Endothelial cell of umbilical vein (primary cell): ENCODE measurements at regions not wholly inside any gene's neighbourhood (a gene's known extent, or its start where the extent isn't known, plus 50 kb on each side); places are given as distances from the start of the nearest gene placed in this dataset.

Source experiments
- BruUV-seq: library from RNA; stranded (reverse); fragments of 400-500 nt; replicated peaks from 2 replicates; lab custom pipeline; 2021; lab: Mats Ljungman, UMichigan
- CTCF ChIA-PET: fragments of 300-600, 350-600 bp; sonication (Branson Sonifier 250); formaldehyde crosslinking; loops from one replicate; lab custom pipeline; 2021; ENCODE audit warnings: antibody characterized with exemption, inconsistent platforms; lab: Charles Lee
- POLR2A ChIA-PET: fragments of 300-600, 350-600 bp; sonication (Branson Sonifier 250); formaldehyde crosslinking; loops from one replicate; lab custom pipeline; 2021; ENCODE audit warnings: antibody characterized with exemption, inconsistent platforms; lab: Charles Lee
- DNase-seq: peaks from one replicate; pipeline ENCODE4 v3.0.0-alpha.2; 2011; ENCODE audit warnings: low read depth, low spot score
- FAIRE-seq: peaks from 2 replicates; lab custom pipeline; 2011; peaks lifted over from hg19 to GRCh38; lab: Jason Lieb, UNC
- H2AFZ ChIP-seq: 2 replicates; pipeline ENCODE4 v1.6.0; 2012; ENCODE audit warnings: low read depth, low read length, control low read depth, inconsistent platforms
- H3K27ac ChIP-seq: 2 replicates; pipeline ENCODE4 v1.5.1; 2011; ENCODE audit warnings: low read depth, mild to moderate bottlenecking, control low read depth, low read length, moderate library complexity; ENCODE audit not compliant: insufficient read depth
- H3K27me3 ChIP-seq, 2 experiments: 2 replicates each; pipeline versions ENCODE4 v1.6.0 to v1.6.1; 2011; ENCODE audit warnings: low read length in 2 of 2, mixed read lengths in 1 of 2; ENCODE audit not compliant: control insufficient read depth in 2 of 2, insufficient read depth in 2 of 2
- H3K36me3 ChIP-seq, 2 experiments: 2 replicates in 1 of 2; 3 replicates in 1 of 2; pipeline ENCODE4 v1.5.1; 2011; ENCODE audit warnings: low read length in 2 of 2, mild to moderate bottlenecking in 1 of 2, moderate library complexity in 1 of 2; ENCODE audit not compliant: control insufficient read depth in 2 of 2, insufficient read depth in 2 of 2; ENCODE audit errors: extremely low read depth in 1 of 2
- H3K4me1 ChIP-seq: 3 replicates; pipeline ENCODE4 v1.5.1; 2011; ENCODE audit warnings: mild to moderate bottlenecking, low read length; ENCODE audit not compliant: control insufficient read depth, insufficient read depth; ENCODE audit errors: extremely low read depth
- H3K4me2 ChIP-seq: 2 replicates; pipeline ENCODE4 v1.6.1; 2011; ENCODE audit warnings: low read length, control low read depth, mixed read lengths; ENCODE audit not compliant: insufficient read depth
- H3K4me3 ChIP-seq, 3 experiments: fragments of 200-600 bp in 1 of 3; sonication (generic), shearing (Covaris generic) in 1 of 3; replicated peaks in 1 of 3; 2 replicates each; pipeline ENCODE4 v1.5.1; 2011 to 2016; ENCODE audit warnings: control low read depth in 3 of 3, low read length in 3 of 3, mild to moderate bottlenecking in 2 of 3, inconsistent platforms in 1 of 3, low read depth in 1 of 3, moderate library complexity in 1 of 3; ENCODE audit not compliant: insufficient read depth in 1 of 3
- H3K79me2 ChIP-seq: 2 replicates; pipeline ENCODE4 v1.6.0; 2012; ENCODE audit warnings: low read length, inconsistent platforms; ENCODE audit not compliant: control insufficient read depth, insufficient read depth
- H3K9ac ChIP-seq: replicated peaks from 2 replicates; pipeline ENCODE3; 2011; ENCODE audit warnings: low read length, control low read depth; ENCODE audit not compliant: insufficient read depth; ENCODE audit errors: extremely low read depth
- H3K9me1 ChIP-seq: replicated peaks from 3 replicates; pipeline ENCODE4 v1.6.0; 2011; ENCODE audit warnings: mild to moderate bottlenecking, low read length; ENCODE audit not compliant: control insufficient read depth, insufficient read depth; ENCODE audit errors: extremely low read depth
- H3K9me3 ChIP-seq: replicated peaks from 2 replicates; pipeline ENCODE4 v1.5.1; 2012; ENCODE audit warnings: low read length, inconsistent platforms; ENCODE audit not compliant: control insufficient read depth, insufficient read depth
- H4K20me1 ChIP-seq: replicated peaks from 2 replicates; pipeline ENCODE3; 2011; ENCODE audit warnings: mild to moderate bottlenecking, low read length; ENCODE audit not compliant: control insufficient read depth, insufficient read depth; ENCODE audit errors: extremely low read depth
- CTCF ChIP-seq, 2 donors: IDR thresholded peaks; 1 replicate in 1 of 2; 2 replicates in 1 of 2; pipeline ENCODE4 v1.5.1; 2011; ENCODE audit warnings: low read length in 2 of 2, mild to moderate bottlenecking in 2 of 2, moderate library complexity in 2 of 2, control low read depth in 1 of 2, inconsistent platforms in 1 of 2, low read depth in 1 of 2; ENCODE audit not compliant: insufficient read depth in 1 of 2; ENCODE audit errors: extremely low read depth in 1 of 2
- EZH2 ChIP-seq: IDR thresholded peaks from 2 replicates; pipeline ENCODE4 v1.6.1; 2012; ENCODE audit warnings: borderline replicate concordance, low read depth, mild to moderate bottlenecking, moderate library complexity, low read length, inconsistent platforms; ENCODE audit not compliant: severe bottlenecking
- FOS ChIP-seq: IDR thresholded peaks from 2 replicates; pipeline ENCODE4 v1.6.1; 2011; ENCODE audit warnings: mild to moderate bottlenecking, low read length, moderate library complexity, borderline replicate concordance; ENCODE audit not compliant: insufficient read depth
- GATA2 ChIP-seq: IDR thresholded peaks from 2 replicates; pipeline ENCODE4 v1.7.0; 2011; ENCODE audit warnings: low read depth, mild to moderate bottlenecking, moderate library complexity, mixed read lengths, low read length; ENCODE audit not compliant: insufficient read length, insufficient read depth
- JUN ChIP-seq: IDR thresholded peaks from 2 replicates; pipeline ENCODE4 v1.6.1; 2011; ENCODE audit warnings: borderline replicate concordance, low read depth; ENCODE audit not compliant: insufficient read length, insufficient read depth
- MAX ChIP-seq: IDR thresholded peaks from 2 replicates; pipeline ENCODE4 v1.6.1; 2011; ENCODE audit not compliant: insufficient read depth, insufficient read length
- MYC ChIP-seq: IDR thresholded peaks from one replicate; pipeline ENCODE4 v1.6.1; 2011; ENCODE audit warnings: mild to moderate bottlenecking, low read depth, low read length
- POLR2A ChIP-seq: IDR thresholded peaks from 2 replicates; pipeline ENCODE4 v1.6.1; 2012; ENCODE audit warnings: low read depth, mild to moderate bottlenecking, control low read depth, low read length
- POLR2AphosphoS5 ChIP-seq: IDR thresholded peaks from 2 replicates; pipeline ENCODE4 v1.6.1; 2012; ENCODE audit warnings: low read depth, mild to moderate bottlenecking, control low read depth, low read length, moderate library complexity; ENCODE audit not compliant: insufficient read depth
- dilution Hi-C: fragments of 300-500 bp; cut with MboI; formaldehyde crosslinking; loops from one replicate; pipeline ENCODE4 v1.15.0; 2019; ENCODE audit warnings: low sequenced_read_pairs; ENCODE audit not compliant: extremely low pct_ligation_motif_present
- intact Hi-C: fragments of 100-400 bp; cut with micrococcal nuclease; formaldehyde crosslinking; loops from one replicate; pipeline ENCODE4 v1.10.0; 2022

- Histone ChIP-seq H3K36me3 (no peaks in the 10 kb centered on the region), H3K9ac (no peak overlapping the region), H3K27ac (no peak overlapping the region), H3K27me3 (no peaks in the 10 kb centered on the region), H3K4me1 (no peaks in the 10 kb centered on the region), H2AFZ (no peak overlapping the region), H3K4me3 (no peak overlapping the region), H3K9me1 (no peaks in the 10 kb centered on the region), H3K79me2 (no peaks in the 10 kb centered on the region), H3K9me3 (no peaks in the 10 kb centered on the region), H4K20me1 (no peaks in the 10 kb centered on the region), H3K4me2 (no peak overlapping the region)
- intact Hi-C loops (no loop called here), dilution Hi-C loops (no loop called here)
- ChIA-PET CTCF (interaction anchor here (1.7 kb wide), 1 partner anchor 13 kb away, joined by 4 read pairs; no protein-coding TSS in a partner anchor), POLR2A (no interaction called here)
- TF ChIP-seq POLR2AphosphoS5 (no peak), EZH2 (no peak), MAX (no peak), JUN (no peak), MYC (no peak), CTCF (IDR thresholded peaks at IDR 0.05; ENCODE audit: extremely low read depth in 1 of 2, insufficient read depth in 1 of 2, low read depth in 1 of 2, low read length in 2 of 2) (no peak), POLR2A (no peak), GATA2 (no peak), FOS (no peak)
- no TSS peak for BruUV-seq
- no peak for DNase-seq
- FAIRE-seq = no peak
These were observed 353.8 kb downstream of the HAO1 start for GRCh38 chr20:7586481-7586880.
